ENCODE measurements at regions not wholly inside any gene's neighbourhood (a gene's known extent, or its start where the extent isn't known, plus 50 kb on each side); places are given as distances from the start of the nearest gene placed in this dataset.

- DNase-seq (ENCODE audit: low spot score) (no peak), FAIRE-seq (no peak), ATAC-seq (no peak)
- Histone ChIP-seq H2AFZ (ENCODE audit: low read length) (no peak overlapping the region), H3K4me1 (ENCODE audit: insufficient read depth, low read length) (no peaks in the 10 kb centered on the region), H3K9me3 (ENCODE audit: low read length) (no peaks in the 10 kb centered on the region), H3K79me2 (ENCODE audit: insufficient read depth, low read length) (no peaks in the 10 kb centered on the region), H4K20me1 (ENCODE audit: insufficient read depth, low read length) (no peaks in the 10 kb centered on the region), H3K27me3 (ENCODE audit: control insufficient read depth in 1 of 2, insufficient read depth in 2 of 2, low read length in 2 of 2) (peaks cover 0 to 6% of the 10 kb centered on the region in 2 experiments; a peak in 1 of 5 replicates), H3K27ac (ENCODE audit: extremely low read length, insufficient read depth, low read length) (no peak overlapping the region), H3K36me3 (replicated peaks in 1 of 2; ENCODE audit: control insufficient read depth in 1 of 2, insufficient read depth in 2 of 2, low read length in 2 of 2) (no peaks in the 10 kb centered on the region), H3K4me2 (ENCODE audit: low read depth, low read length) (no peak overlapping the region), H3K4me3 (replicated peaks in 1 of 3; ENCODE audit: insufficient read depth in 1 of 3, low read depth in 2 of 3, low read length in 3 of 3) (no peak overlapping the region), H3K9ac (ENCODE audit: insufficient read depth, low read depth, low read length) (no peak overlapping the region)
- in situ Hi-C loops (cut with HindIII; ENCODE audit: extremely low pct_ligation_motif_present, low pct_unique_long_range_greater_than_20kb), result no loop called here
- ChIA-PET CTCF (ENCODE audit: low intra/inter-chr PET ratio, low total read pairs) (no interaction called here), POLR2A (no interaction called here)
- no TSS peak for BruUV-seq (replicated peaks)
- WGBS (ENCODE audit: low lambda C conversion rate), result 25% methylated on average over 4 of the region's 4 CpGs
- intact Hi-C loops (cut with micrococcal nuclease; ENCODE audit: unreplicated experiment), result no loop called here
- TF ChIP-seq JARID2 (CRISPR knock-in tag; IDR thresholded peaks at IDR 0.05; ENCODE audit: insufficient replicate concordance), result no peak
- no peak for TF ChIP-seq ZNF335 (CRISPR knock-in tag; IDR thresholded peaks at IDR 0.05)
- no peak for TF ChIP-seq THAP11 (CRISPR knock-in tag; IDR thresholded peaks at IDR 0.05)
- TF ChIP-seq NR2C2 (CRISPR knock-in tag; IDR thresholded peaks at IDR 0.05; ENCODE audit: borderline replicate concordance), result no peak
- no peak for TF ChIP-seq AKAP8 (CRISPR knock-in tag; IDR thresholded peaks at IDR 0.05)
- no peak for TF ChIP-seq ZC3H4 (CRISPR knock-in tag; IDR thresholded peaks at IDR 0.05; ENCODE audit: borderline replicate concordance)
- TF ChIP-seq NFE2L2 (IDR thresholded peaks at IDR 0.05; ENCODE audit: low read length), result no peak
- no peak for TF ChIP-seq ZNF263 (CRISPR knock-in tag; IDR thresholded peaks at IDR 0.05)
- no peak for TF ChIP-seq HBP1 (CRISPR knock-in tag; IDR thresholded peaks at IDR 0.05; ENCODE audit: low read depth)
- TF ChIP-seq SSRP1 (CRISPR knock-in tag; IDR thresholded peaks at IDR 0.05), result no peak
- no peak for TF ChIP-seq ZNF589 (CRISPR knock-in tag; conservative IDR thresholded peaks at IDR 0.05)
- TF ChIP-seq ZUFSP (CRISPR knock-in tag; IDR thresholded peaks at IDR 0.05; ENCODE audit: borderline replicate concordance), result no peak
- TF ChIP-seq MYC (CRISPR knock-in tag; IDR thresholded peaks at IDR 0.05; ENCODE audit: borderline replicate concordance), result no peak
Measured at GRCh38 chr5:158180407-158180806, 321.5 kb upstream of the CLINT1 start.
